GM12891 (cell line): ENCODE measurements at regions not wholly inside any gene's neighbourhood (a gene's known extent, or its start where the extent isn't known, plus 50 kb on each side); places are given as distances from the start of the nearest gene placed in this dataset.
"Not testable (repeated sequence)": the region's sequence is repeated elsewhere in the genome, so short reads cannot be mapped to it uniquely, and the experiment has no call there.

Experiments used
- PAX5 ChIP-seq: IDR thresholded peaks from 2 replicates; pipeline ENCODE4 v1.6.1; 2011; ENCODE audit warnings: low read length, moderate library complexity, mild to moderate bottlenecking; ENCODE audit not compliant: insufficient read depth, severe bottlenecking
- POLR2A ChIP-seq: IDR thresholded peaks from 2 replicates; pipeline ENCODE4 v1.6.1; 2011; ENCODE audit warnings: low read depth, low read length, control low read depth
- POLR2AphosphoS5 ChIP-seq: IDR thresholded peaks from 2 replicates; pipeline ENCODE4 v1.6.1; 2011; ENCODE audit warnings: low read depth, low read length, control low read depth
- POU2F2 ChIP-seq: IDR thresholded peaks from 2 replicates; pipeline ENCODE4 v1.6.1; 2011; ENCODE audit warnings: low read depth, mild to moderate bottlenecking, control low read depth, low read length, moderate library complexity
- SPI1 ChIP-seq: IDR thresholded peaks from 2 replicates; pipeline ENCODE4 v1.6.1; 2011; ENCODE audit warnings: low read depth, low read length, control low read depth
- TAF1 ChIP-seq: IDR thresholded peaks from 2 replicates; pipeline ENCODE4 v1.6.1; 2011; ENCODE audit warnings: low read depth, low read length, control low read depth

DNA sequence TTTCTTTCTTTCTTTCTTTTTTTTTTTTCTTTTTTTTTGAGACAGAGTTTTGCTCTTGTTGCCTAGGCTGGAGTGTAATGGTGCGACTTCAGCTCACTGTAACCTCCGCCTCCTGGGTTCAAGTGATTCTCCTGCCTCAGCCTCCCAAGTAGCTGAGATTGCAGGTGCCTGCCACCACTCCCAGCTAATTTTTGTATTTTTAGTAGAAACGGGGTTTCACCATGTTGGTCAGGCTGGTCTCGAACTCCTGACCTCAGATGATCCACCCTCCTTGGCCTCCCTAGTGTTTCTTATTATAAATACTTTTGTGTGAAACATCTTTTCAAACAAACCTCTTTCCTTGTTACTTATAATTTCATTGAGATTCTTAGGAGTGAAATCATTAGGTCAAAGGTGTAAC, 202.8 kb downstream of the EDN1 start:
- not testable (repeated sequence) for TF ChIP-seq POLR2A, POU2F2, POLR2AphosphoS5, TAF1, PAX5, SPI1
